AG04450 (cell line): ENCODE measurements at regions not wholly inside any gene's neighbourhood (a gene's known extent, or its start where the extent isn't known, plus 50 kb on each side); places are given as distances from the start of the nearest gene placed in this dataset.

ENCODE experiments used
- CTCF ChIA-PET: fragments of 300-600, 350-600 bp; formaldehyde crosslinking; extraction: SDS; loops from one replicate; lab custom pipeline; 2022; ENCODE audit warnings: antibody characterized with exemption, inconsistent platforms; lab: Charles Lee
- POLR2A ChIA-PET: fragments of 350-600 bp; formaldehyde crosslinking; extraction: SDS; loops from one replicate; lab custom pipeline; 2021; ENCODE audit warnings: antibody characterized with exemption, inconsistent platforms; lab: Yijun Ruan, JAX
- DNase-seq: peaks from one replicate; pipeline ENCODE4 v3.0.0-alpha.2; 2011; ENCODE audit warnings: low read depth, low spot score
- H3K27ac ChIP-seq: one replicate; pipeline ENCODE4 v1.5.1; 2012; ENCODE audit warnings: low read depth, low read length, control low read depth
- H3K27me3 ChIP-seq: one replicate; pipeline ENCODE4 v1.6.0; 2012; ENCODE audit warnings: low read length; ENCODE audit not compliant: control insufficient read depth, insufficient read depth
- H3K4me3 ChIP-seq: 2 replicates; pipeline ENCODE4 v1.5.1; 2011; ENCODE audit warnings: mild to moderate bottlenecking, low read depth, low read length, control low read depth
- H3K9me3 ChIP-seq: 2 replicates; pipeline ENCODE4 v1.5.1; 2012; ENCODE audit warnings: low read length; ENCODE audit not compliant: control insufficient read depth, insufficient read depth
- TF ChIP-seq, protein P1 (sequence below): IDR thresholded peaks from 2 replicates; pipeline ENCODE4 v1.5.1; 2011; ENCODE audit warnings: low read depth, low read length, control low read depth, inconsistent platforms

DNA sequence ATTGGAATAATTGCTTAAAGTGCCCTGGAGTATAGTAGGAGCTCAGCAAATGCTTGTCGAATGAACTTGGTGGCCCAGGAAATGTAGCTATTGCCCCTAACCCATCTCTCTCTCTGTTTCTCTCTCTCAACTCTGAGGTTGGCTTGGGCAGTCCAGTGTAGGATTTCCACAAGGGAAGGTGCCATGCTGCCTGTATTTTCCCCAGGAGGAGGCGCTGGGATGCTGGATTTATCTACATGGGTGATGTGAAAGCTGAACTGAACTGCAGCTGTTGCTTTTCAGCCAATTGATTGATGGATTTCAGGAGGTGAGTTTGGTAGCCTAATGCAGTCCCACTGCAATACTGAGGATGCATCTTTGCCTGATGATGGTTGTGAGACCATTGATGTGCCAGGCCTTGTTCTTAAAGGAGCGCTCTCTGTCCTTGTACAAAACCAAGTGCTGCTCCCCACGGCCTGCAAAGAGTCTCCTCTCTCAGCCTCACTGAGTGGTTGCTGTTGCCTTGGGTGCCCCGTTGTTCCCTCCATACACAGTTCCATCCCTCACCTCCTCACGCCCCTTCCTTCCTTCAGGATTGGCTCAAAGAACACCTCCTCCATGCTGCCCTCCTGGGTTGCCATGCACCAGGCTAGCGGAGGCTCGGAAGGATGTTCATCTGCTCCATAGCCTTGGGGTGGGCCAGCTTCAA lies 200.6 kb downstream of the GLRX3 start:
- TF ChIP-seq, protein P1, sequence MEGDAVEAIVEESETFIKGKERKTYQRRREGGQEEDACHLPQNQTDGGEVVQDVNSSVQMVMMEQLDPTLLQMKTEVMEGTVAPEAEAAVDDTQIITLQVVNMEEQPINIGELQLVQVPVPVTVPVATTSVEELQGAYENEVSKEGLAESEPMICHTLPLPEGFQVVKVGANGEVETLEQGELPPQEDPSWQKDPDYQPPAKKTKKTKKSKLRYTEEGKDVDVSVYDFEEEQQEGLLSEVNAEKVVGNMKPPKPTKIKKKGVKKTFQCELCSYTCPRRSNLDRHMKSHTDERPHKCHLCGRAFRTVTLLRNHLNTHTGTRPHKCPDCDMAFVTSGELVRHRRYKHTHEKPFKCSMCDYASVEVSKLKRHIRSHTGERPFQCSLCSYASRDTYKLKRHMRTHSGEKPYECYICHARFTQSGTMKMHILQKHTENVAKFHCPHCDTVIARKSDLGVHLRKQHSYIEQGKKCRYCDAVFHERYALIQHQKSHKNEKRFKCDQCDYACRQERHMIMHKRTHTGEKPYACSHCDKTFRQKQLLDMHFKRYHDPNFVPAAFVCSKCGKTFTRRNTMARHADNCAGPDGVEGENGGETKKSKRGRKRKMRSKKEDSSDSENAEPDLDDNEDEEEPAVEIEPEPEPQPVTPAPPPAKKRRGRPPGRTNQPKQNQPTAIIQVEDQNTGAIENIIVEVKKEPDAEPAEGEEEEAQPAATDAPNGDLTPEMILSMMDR, result no peak
- CTCF ChIA-PET, result no interaction called here
- POLR2A ChIA-PET, result no interaction called here

DNA sequence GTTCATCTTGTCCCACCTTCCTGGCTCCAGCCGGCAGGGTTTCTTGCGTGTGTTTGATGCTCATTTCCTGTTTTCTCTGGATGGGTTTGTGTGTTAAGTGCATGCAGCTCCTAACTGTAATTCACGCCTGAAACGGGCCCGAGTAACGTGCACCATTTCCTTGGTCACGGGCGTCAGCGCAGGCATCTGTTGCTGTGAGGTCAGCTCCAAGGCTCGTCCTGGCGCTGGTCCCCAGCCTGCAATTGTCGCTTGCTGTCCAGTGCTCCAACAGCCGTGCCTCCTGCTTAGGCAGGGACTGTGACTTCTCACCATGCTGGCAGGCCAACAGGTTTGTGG lies 201.1 kb downstream of the GLRX3 start:
- DNase-seq, result no peak
- CTCF ChIA-PET, result no interaction called here
- Histone ChIP-seq H3K27ac (no peak overlapping the region), H3K4me3 (no peak overlapping the region), H3K9me3 (peaks cover 81% of the 10 kb centered on the region), H3K27me3 (no peaks in the 10 kb centered on the region)
- TF ChIP-seq, protein P1, result no peak
- POLR2A ChIA-PET, result no interaction called here

More for the DNA sequence above, 200.6 kb downstream of the GLRX3 start:
- peaks cover 80% of the 10 kb centered on the region for H3K9me3 ChIP-seq
- H3K27ac ChIP-seq, result no peak overlapping the region
- DNase-seq, result no peak
- H3K4me3 ChIP-seq, result no peak overlapping the region
- H3K27me3 ChIP-seq, result no peaks in the 10 kb centered on the region

DNA sequence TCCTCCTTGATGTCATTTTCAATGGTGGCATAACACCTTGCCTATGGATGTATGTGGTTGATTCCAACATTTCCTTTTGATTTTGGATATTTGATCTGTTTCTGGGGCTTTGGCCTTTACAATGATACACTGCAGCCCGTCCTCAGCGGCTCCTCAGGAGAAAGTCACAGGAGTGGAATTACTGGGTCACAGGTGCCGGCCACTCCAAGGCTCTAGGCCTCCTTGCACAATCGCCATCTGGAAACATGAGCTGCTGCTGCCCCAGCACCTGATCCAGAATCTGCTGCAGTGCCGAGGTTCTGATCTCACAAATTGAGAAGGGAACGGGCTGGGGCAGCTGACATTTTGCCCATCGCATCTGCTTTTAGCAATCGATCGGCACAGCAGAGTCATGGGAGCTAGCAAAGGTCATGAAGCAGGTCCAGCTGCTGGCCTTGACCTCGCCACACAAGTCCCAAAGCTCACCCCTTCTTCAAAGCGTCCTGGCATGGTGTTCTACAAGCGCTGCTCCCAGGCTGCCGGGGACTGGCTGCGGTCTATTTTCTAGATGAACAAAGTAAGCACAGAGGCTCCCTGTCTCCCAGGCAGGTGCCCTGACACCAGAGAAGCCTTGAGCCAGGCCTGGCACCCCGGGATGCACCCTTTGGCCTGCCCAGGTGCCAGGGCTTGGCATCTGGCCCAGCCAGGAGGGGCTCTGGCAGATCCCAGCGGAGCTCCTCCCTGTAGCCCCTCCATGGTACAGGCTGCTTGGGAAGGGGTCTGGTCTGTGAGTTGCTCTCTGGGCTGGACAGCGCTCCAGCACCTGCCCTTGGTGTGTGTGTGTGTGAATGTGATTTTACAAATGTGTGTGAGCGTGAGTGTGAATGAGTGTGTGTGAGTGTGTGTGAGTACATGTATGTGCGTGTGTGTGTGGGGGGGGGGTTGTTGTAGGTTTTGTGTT lies 201.8 kb downstream of the GLRX3 start:
- DNase-seq, result no peak
- TF ChIP-seq, protein P1, result no peak
- ChIA-PET POLR2A (no interaction called here), CTCF (no interaction called here)
- Histone ChIP-seq H3K4me3 (no peak overlapping the region), H3K9me3 (peaks cover 87% of the 10 kb centered on the region), H3K27ac (no peak overlapping the region), H3K27me3 (no peaks in the 10 kb centered on the region)

DNA sequence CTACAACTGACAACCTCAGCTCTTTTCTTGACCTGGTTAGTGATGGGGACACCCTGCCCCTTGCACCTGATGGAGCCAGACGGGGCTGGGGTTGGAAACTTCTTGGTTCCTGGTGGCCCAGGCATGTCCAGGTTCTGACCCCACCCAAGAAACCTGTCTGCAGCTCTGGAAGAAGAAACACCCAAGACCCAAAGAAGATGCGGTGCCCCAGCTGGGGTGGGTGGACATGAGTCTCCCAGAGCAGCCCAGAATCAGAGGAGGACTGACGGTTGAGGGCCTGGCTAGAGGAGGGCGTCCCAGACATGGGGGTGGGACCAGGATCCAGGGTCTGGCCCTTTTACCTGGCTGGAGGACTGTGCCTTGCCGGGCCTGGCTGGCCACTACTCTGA lies 202.4 kb downstream of the GLRX3 start:
- TF ChIP-seq, protein P1, result no peak
- ChIA-PET POLR2A (no interaction called here), CTCF (no interaction called here)
- Histone ChIP-seq H3K27ac (no peak overlapping the region), H3K9me3 (peaks cover 87% of the 10 kb centered on the region), H3K27me3 (no peaks in the 10 kb centered on the region), H3K4me3 (no peak overlapping the region)
- no peak for DNase-seq

DNA sequence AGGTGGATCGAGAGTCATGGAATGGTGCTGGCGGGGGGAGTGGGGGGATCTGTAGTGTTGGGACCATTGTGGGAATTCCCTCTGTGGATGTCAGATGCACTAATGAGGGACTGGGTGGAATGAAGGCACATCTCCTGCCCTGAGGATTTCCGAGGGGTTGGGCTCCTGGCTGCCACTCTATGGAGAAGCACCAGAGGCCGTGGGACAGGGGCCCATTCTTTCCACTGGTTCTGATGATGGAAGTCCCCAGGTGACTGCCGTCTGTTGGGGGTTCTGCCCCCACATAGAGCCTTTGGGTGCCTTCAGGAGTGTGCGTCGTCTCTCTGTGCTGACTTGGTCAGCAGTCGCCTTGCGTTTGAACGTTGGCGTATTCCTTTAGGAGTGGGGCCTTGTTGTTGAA lies 202.9 kb downstream of the GLRX3 start:
- peaks cover 90% of the 10 kb centered on the region for H3K9me3 ChIP-seq
- CTCF ChIA-PET, result no interaction called here

More for the DNA sequence above, 202.9 kb downstream of the GLRX3 start:
- H3K27ac ChIP-seq, result no peak overlapping the region
- H3K4me3 ChIP-seq, result no peak overlapping the region
- no peaks in the 10 kb centered on the region for H3K27me3 ChIP-seq
- DNase-seq, result no peak
- TF ChIP-seq, protein P1, result no peak
- POLR2A ChIA-PET, result no interaction called here
